SK-N-SH treated with all-trans-retinoic acid at 6 μM for 48 hours (cell line): ENCODE measurements at regions not wholly inside any gene's neighbourhood (a gene's known extent, or its start where the extent isn't known, plus 50 kb on each side); places are given as distances from the start of the nearest gene placed in this dataset.

Experiments used
- ARNTL ChIP-seq: fragments of 450-650 bp; formaldehyde crosslinking; IDR thresholded peaks from 2 replicates; pipeline ENCODE4 v1.5.0; 2020; ENCODE audit warnings: low read depth, mild to moderate bottlenecking, moderate library complexity, borderline replicate concordance
- CSDC2 ChIP-seq: fragments of 250-450 bp; sonication (Bioruptor Pico); IDR thresholded peaks from 2 replicates; pipeline ENCODE4 v1.5.0; 2020; ENCODE audit warnings: mild to moderate bottlenecking, moderate library complexity
- ISL1 ChIP-seq: fragments of 250-450 bp; sonication (Bioruptor Pico); IDR thresholded peaks from 2 replicates; pipeline ENCODE4 v2.1.2; 2022; ENCODE audit warnings: mild to moderate bottlenecking, moderate library complexity
- OSR1 ChIP-seq: fragments of 250-450 bp; sonication (Bioruptor Pico); IDR thresholded peaks from 2 replicates; pipeline ENCODE4 v1.8.0; 2022; ENCODE audit warnings: moderate library complexity, mild to moderate bottlenecking, inconsistent platforms
- RARB ChIP-seq: fragments of 250-450 bp; sonication (Bioruptor Pico); IDR thresholded peaks from 2 replicates; pipeline ENCODE4 v1.8.0; 2021; ENCODE audit warnings: mild to moderate bottlenecking, moderate library complexity
- ZFP3 ChIP-seq: fragments of 250-450 bp; sonication (Bioruptor Pico); IDR thresholded peaks from 2 replicates; pipeline ENCODE4 v1.5.0; 2020; ENCODE audit warnings: mild to moderate bottlenecking, moderate library complexity
- TF ChIP-seq, protein P1 (sequence below): fragments of 250-450 bp; sonication (Bioruptor Pico); IDR thresholded peaks from 2 replicates; pipeline ENCODE4 v1.8.0; 2020; ENCODE audit warnings: mild to moderate bottlenecking, moderate library complexity, borderline replicate concordance
- TF ChIP-seq, protein P2 (sequence below): fragments of 250-450 bp; sonication (Bioruptor Pico); IDR thresholded peaks from 2 replicates; pipeline ENCODE4 v1.5.1; 2020; ENCODE audit warnings: low read depth, mild to moderate bottlenecking, moderate library complexity
- TF ChIP-seq, protein P3 (sequence below): fragments of 250-450 bp; sonication (Bioruptor Pico); IDR thresholded peaks from 2 replicates; pipeline ENCODE4 v1.8.0; 2021; ENCODE audit warnings: low read depth, mild to moderate bottlenecking, moderate library complexity, borderline replicate concordance
- TF ChIP-seq, protein P4 (sequence below): fragments of 250-450 bp; sonication (Bioruptor Pico); IDR thresholded peaks from 2 replicates; pipeline ENCODE4 v1.5.1; 2021; ENCODE audit warnings: mild to moderate bottlenecking, moderate library complexity

DNA sequence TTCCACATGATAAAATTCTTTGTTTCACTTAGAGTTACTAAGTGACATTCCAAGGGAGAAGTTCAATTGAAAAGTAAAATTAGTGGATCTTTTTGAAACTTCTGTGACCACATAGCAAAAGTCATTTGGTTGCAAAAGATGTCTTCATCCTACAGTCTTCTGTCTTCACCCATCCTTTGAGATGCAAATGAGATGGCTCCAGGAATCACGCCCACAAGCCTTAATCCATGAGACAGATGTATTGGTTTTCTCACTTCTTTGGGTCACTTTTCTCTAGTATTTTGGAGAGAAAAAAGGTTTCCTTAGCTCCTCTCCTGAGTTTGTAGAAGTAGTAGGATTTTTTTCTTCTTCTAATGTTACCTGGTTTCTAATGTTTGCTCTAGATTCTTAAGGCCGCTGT, 259.5 kb upstream of the SLC10A2 start:
- TF ChIP-seq ZFP3 (CRISPR knock-in tag) (no peak), RARB (CRISPR knock-in tag) (no peak), OSR1 (CRISPR knock-in tag) (no peak), ARNTL (CRISPR knock-in tag) (no peak), ISL1 (CRISPR knock-in tag) (no peak), CSDC2 (CRISPR knock-in tag) (no peak)
- TF ChIP-seq, protein P1, sequence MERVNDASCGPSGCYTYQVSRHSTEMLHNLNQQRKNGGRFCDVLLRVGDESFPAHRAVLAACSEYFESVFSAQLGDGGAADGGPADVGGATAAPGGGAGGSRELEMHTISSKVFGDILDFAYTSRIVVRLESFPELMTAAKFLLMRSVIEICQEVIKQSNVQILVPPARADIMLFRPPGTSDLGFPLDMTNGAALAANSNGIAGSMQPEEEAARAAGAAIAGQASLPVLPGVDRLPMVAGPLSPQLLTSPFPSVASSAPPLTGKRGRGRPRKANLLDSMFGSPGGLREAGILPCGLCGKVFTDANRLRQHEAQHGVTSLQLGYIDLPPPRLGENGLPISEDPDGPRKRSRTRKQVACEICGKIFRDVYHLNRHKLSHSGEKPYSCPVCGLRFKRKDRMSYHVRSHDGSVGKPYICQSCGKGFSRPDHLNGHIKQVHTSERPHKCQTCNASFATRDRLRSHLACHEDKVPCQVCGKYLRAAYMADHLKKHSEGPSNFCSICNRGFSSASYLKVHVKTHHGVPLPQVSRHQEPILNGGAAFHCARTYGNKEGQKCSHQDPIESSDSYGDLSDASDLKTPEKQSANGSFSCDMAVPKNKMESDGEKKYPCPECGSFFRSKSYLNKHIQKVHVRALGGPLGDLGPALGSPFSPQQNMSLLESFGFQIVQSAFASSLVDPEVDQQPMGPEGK = no peak
- TF ChIP-seq, protein P2, sequence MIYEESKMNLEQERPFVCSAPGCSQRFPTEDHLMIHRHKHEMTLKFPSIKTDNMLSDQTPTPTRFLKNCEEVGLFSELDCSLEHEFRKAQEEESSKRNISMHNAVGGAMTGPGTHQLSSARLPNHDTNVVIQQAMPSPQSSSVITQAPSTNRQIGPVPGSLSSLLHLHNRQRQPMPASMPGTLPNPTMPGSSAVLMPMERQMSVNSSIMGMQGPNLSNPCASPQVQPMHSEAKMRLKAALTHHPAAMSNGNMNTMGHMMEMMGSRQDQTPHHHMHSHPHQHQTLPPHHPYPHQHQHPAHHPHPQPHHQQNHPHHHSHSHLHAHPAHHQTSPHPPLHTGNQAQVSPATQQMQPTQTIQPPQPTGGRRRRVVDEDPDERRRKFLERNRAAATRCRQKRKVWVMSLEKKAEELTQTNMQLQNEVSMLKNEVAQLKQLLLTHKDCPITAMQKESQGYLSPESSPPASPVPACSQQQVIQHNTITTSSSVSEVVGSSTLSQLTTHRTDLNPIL (CRISPR knock-in tag) = no peak
- TF ChIP-seq, protein P3, sequence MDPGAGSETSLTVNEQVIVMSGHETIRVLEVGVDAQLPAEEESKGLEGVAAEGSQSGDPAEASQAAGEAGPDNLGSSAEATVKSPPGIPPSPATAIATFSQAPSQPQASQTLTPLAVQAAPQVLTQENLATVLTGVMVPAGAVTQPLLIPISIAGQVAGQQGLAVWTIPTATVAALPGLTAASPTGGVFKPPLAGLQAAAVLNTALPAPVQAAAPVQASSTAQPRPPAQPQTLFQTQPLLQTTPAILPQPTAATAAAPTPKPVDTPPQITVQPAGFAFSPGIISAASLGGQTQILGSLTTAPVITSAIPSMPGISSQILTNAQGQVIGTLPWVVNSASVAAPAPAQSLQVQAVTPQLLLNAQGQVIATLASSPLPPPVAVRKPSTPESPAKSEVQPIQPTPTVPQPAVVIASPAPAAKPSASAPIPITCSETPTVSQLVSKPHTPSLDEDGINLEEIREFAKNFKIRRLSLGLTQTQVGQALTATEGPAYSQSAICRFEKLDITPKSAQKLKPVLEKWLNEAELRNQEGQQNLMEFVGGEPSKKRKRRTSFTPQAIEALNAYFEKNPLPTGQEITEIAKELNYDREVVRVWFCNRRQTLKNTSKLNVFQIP (CRISPR knock-in tag) = no peak
- TF ChIP-seq, protein P4, sequence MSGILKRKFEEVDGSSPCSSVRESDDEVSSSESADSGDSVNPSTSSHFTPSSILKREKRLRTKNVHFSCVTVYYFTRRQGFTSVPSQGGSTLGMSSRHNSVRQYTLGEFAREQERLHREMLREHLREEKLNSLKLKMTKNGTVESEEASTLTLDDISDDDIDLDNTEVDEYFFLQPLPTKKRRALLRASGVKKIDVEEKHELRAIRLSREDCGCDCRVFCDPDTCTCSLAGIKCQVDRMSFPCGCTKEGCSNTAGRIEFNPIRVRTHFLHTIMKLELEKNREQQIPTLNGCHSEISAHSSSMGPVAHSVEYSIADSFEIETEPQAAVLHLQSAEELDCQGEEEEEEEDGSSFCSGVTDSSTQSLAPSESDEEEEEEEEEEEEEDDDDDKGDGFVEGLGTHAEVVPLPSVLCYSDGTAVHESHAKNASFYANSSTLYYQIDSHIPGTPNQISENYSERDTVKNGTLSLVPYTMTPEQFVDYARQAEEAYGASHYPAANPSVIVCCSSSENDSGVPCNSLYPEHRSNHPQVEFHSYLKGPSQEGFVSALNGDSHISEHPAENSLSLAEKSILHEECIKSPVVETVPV = no peak
